ENCODE measurements at regions not wholly inside any gene's neighbourhood (a gene's known extent, or its start where the extent isn't known, plus 50 kb on each side); places are given as distances from the start of the nearest gene placed in this dataset.

GRCh38 chr12:16763901-16764300, 157.9 kb upstream of the LMO3 start:
- Histone ChIP-seq H3K9me3 (ENCODE audit: control insufficient read depth, low read length) (no peaks in the 10 kb centered on the region), H3K4me1 (no peaks in the 10 kb centered on the region), H3K9ac (no peak overlapping the region), H3K27me3 (ENCODE audit: control insufficient read depth, insufficient read depth, low read length) (no peaks in the 10 kb centered on the region), H3K79me2 (no peaks in the 10 kb centered on the region), H3K4me3 (ENCODE audit: low read depth, low read length) (no peak overlapping the region), H3K36me3 (ENCODE audit: control insufficient read depth, insufficient read depth, low read length) (no peaks in the 10 kb centered on the region), H2AFZ (no peak overlapping the region), H3K27ac (no peak overlapping the region), H3K4me2 (ENCODE audit: low read length) (no peak overlapping the region)
- no peak for TF ChIP-seq CTCF (IDR thresholded peaks at IDR 0.05)

- no peak overlapping the region for H3K4me2 ChIP-seq (ENCODE audit: low read length)
- H3K27ac ChIP-seq: no peak overlapping the region
- no peaks in the 10 kb centered on the region for H3K4me1 ChIP-seq
- no peaks in the 10 kb centered on the region for H3K9me3 ChIP-seq (ENCODE audit: control insufficient read depth, low read length)
- no peaks in the 10 kb centered on the region for H3K27me3 ChIP-seq (ENCODE audit: control insufficient read depth, insufficient read depth, low read length)
- H2AFZ ChIP-seq: no peak overlapping the region
- no peaks in the 10 kb centered on the region for H3K79me2 ChIP-seq
- no peak for TF ChIP-seq CTCF (IDR thresholded peaks at IDR 0.05)
- H3K36me3 ChIP-seq (ENCODE audit: control insufficient read depth, insufficient read depth, low read length): no peaks in the 10 kb centered on the region
- H3K9ac ChIP-seq: no peak overlapping the region
- H3K4me3 ChIP-seq (ENCODE audit: low read depth, low read length): no peak overlapping the region
Measured at GRCh38 chr12:16756833-16757555, 151.0 kb upstream of the LMO3 start.

- Histone ChIP-seq H3K79me2 (no peaks in the 10 kb centered on the region), H3K27ac (no peak overlapping the region), H3K9ac (no peak overlapping the region), H3K36me3 (ENCODE audit: control insufficient read depth, insufficient read depth, low read length) (no peaks in the 10 kb centered on the region), H3K4me2 (ENCODE audit: low read length) (no peak overlapping the region), H3K9me3 (ENCODE audit: control insufficient read depth, low read length) (no peaks in the 10 kb centered on the region), H2AFZ (no peak overlapping the region), H3K4me1 (no peaks in the 10 kb centered on the region), H3K27me3 (ENCODE audit: control insufficient read depth, insufficient read depth, low read length) (no peaks in the 10 kb centered on the region), H3K4me3 (ENCODE audit: low read depth, low read length) (no peak overlapping the region)
- TF ChIP-seq CTCF (IDR thresholded peaks at IDR 0.05): no peak
Measured at GRCh38 chr12:16730772-16731171, 124.8 kb upstream of the LMO3 start.

GRCh38 chr12:16726879-16727278, 120.9 kb upstream of the LMO3 start:
- no peaks in the 10 kb centered on the region for H3K9me3 ChIP-seq (ENCODE audit: control insufficient read depth, low read length)
- H3K27ac ChIP-seq: no peak overlapping the region
- no peaks in the 10 kb centered on the region for H3K36me3 ChIP-seq (ENCODE audit: control insufficient read depth, insufficient read depth, low read length)
- no peak overlapping the region for H3K4me2 ChIP-seq (ENCODE audit: low read length)
- no peaks in the 10 kb centered on the region for H3K4me1 ChIP-seq
- no peak overlapping the region for H2AFZ ChIP-seq
- no peak for TF ChIP-seq CTCF (IDR thresholded peaks at IDR 0.05)
- no peak overlapping the region for H3K4me3 ChIP-seq (ENCODE audit: low read depth, low read length)
- no peaks in the 10 kb centered on the region for H3K27me3 ChIP-seq (ENCODE audit: control insufficient read depth, insufficient read depth, low read length)
- no peak overlapping the region for H3K9ac ChIP-seq
- no peaks in the 10 kb centered on the region for H3K79me2 ChIP-seq

Measured in parathyroid adenoma (tissue), 2 donors.